Stimulated activated CD4-positive, alpha-beta T cell treated with anti-CD3 and anti-CD28 coated beads, Interleukin-15, amount 100 ng/mL, for 48 hours (primary cell): ENCODE measurements at regions not wholly inside any gene's neighbourhood (a gene's known extent, or its start where the extent isn't known, plus 50 kb on each side); places are given as distances from the start of the nearest gene placed in this dataset.

Source experiments
- DNase-seq, 2 donors: peaks; one replicate each; pipeline ENCODE4 v3.0.0-alpha.2; 2020; ENCODE audit warnings: low read depth in 2 of 2

GRCh38 chr2:21693081-21693480 is 569.3 kb downstream of the TDRD15 start:
- DNase-seq: no peak

GRCh38 chr2:21694079-21694878 is 570.5 kb downstream of the TDRD15 start:
- DNase-seq: no peak

DNA sequence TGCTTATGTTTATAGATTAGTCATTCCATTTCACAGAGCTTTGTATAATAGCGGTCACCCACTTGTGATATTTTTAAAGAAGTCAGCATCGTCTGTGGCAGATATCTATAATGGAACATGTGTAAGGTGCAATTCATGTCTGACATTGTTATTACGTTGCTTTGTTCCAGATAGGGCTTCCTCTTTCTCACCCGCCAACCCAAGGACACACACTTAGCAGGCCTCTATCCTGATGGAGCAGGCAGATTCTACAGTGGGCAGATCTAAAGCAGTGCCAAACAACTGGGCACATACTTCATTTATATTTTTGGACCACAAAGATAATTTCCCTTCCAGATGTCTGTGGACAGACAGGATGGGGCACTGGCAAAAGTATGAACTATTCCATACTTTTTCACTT is 573.1 kb downstream of the TDRD15 start:
- DNase-seq: no peak

DNA sequence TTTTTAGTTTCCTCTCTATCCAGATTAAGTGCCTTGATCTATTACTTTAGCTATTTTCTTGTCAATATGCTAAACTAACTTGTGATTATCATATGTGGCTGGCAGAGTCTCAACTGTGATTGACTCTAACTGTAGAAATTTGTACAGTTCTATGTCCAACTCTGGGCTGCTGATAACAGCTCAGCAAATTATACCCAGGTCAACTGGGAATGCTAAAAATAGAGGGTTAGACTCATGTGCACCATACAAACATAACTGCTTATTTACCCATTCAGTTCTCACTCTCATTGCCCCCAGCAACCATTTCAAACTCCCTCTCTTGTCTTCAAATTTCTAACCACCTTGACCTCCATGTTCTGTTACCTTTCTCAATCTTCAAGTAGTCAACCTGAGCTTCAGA is 576.9 kb downstream of the TDRD15 start:
- DNase-seq: no peak

- no peak for DNase-seq
These were observed 586.3 kb downstream of the TDRD15 start for GRCh38 chr2:21710031-21710430.

GRCh38 chr2:21710496-21710895 is 586.7 kb downstream of the TDRD15 start:
- DNase-seq: no peak

DNA sequence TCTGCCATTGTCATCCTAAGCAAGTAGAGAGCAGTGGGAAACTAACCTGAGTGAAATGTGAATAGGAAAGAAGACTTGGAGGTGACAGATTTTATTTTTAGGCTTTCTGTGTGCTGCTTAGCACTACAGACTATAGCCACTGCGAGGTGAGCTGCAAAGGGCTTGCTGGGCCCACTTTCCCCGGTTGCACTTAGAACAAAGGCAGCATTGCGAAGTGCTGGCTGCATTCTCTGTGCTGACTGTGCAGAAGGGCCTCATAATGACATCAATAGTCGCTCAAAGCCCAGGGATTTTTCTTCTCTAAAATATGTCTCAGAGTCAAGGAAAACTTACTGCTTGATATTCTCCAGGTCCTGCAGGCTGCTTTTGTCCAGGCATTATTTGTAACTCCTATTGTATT is 592.1 kb downstream of the TDRD15 start:
- DNase-seq: no peak

GRCh38 chr2:21727101-21727500 is 603.3 kb downstream of the TDRD15 start:
- no peak for DNase-seq

DNA sequence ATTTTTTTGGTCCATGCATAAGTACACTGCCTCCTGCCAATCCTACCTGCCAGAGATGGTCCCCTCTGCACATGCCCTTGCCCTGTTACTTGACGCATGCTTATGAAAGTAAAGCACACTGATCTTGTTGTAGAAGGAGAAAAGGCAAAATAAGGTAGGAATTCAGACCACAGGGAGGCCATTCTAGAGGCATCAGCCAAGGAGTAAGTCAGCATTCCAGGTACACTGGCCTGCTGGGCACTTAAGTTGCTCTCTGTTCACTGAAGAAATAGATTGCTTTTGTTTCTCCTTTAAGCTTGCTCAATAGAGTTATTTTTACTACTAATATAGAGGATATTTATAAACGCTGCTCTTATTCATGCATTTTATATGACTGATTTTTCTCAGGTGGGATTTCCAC is 604.4 kb downstream of the TDRD15 start:
- no peak for DNase-seq

GRCh38 chr2:21730141-21730540 is 606.4 kb downstream of the TDRD15 start:
- DNase-seq: no peak

- no peak for DNase-seq
These were observed 616.7 kb downstream of the TDRD15 start for GRCh38 chr2:21740484-21740883.

DNA sequence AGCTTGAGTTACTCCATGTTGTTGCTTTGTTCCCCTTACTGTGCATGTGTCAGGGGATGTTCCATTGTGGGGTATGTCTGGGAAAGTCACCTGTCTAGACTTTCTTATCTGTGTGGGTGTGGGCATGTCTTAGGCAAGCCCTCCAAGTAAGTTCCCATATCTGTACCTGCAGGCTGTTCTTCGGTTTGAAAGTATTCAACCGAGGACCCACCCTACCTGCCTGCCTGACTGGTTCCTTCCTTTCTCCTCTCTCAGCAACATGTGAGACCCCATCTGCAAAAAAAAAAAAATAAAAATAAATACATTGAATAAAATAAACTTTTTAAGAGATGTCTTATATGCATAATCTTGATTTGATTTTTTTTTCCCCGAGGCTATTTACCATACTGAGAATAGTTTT is 622.7 kb downstream of the TDRD15 start:
- no peak for DNase-seq

- DNase-seq: no peak
These were observed 624.7 kb downstream of the TDRD15 start for GRCh38 chr2:21748501-21748900.

DNA sequence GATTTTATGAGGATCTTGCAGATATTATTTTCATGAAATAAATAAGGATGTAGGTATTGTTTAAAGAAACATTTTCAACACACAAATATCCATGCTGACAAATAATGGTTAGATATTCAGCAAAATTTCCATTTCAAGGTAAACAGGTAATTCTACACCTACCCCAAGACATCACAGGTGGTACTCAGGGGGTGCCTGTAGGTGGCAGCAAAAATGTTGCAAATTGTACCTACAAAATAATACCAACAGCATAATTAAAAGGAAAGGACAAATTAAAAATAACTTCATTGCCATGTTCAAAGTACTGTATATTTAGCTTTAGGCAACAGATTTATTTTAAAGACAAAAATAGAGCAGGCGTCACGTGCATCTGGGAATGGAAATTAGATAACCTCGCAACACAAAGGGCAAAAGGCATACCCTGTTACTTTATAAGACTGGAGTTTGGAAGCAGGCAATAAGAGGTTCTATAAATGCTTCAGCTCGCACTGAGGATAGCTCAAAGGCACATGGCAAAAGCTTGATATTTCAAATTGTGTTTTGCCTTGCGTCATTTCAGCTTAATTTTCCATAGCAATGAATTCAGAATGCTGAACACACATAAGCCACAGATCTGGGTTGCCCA is 630.5 kb downstream of the TDRD15 start:
- no peak for DNase-seq

DNA sequence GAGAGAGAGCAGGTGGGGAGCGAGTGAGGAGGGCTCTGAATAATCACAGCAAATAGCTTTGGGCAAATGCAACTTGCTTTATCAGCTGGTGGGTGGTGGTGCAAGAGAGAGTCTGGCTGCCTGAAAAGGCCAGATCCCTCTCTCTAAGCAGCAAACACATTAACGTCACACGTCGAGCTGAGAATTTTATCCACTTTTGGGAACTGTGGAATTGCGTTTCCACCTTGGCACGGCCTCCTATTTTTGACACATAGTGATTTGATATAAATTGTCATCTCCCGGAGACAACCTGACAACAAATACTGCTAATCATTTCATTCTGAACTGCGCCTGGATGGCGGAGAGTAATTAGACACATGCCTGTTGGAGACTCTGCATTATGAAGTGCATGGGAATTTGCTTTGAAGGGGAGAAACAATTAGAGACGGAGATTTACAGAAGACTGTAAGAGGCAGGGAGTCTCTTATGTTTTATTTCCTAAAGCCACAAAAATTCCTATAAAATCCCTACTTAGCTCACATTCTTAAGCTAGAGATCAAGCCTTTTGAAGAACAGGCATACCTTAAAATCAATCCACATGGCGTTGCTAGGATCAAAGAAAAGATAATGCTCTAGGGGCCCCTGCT is 634.1 kb downstream of the TDRD15 start:
- DNase-seq: no peak

DNA sequence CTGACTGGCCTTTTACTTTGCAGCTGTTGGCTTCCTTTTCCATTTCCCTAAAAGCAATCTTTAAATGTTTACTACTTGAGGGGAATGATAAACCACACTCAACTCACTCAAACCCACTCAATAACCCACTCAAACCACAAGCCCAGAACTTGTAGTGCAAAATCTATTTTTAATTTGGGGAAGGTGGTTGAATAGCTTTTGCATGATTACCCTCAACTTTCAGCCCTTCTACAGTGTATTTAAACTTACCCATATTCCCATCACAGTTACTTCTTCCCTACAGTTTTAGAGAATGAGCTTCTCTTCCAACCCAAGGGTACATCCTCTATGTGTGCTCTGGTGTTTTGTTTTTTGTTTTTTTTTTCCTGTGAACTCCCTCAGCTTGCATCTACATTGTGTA is 636.1 kb downstream of the TDRD15 start:
- no peak for DNase-seq

DNA sequence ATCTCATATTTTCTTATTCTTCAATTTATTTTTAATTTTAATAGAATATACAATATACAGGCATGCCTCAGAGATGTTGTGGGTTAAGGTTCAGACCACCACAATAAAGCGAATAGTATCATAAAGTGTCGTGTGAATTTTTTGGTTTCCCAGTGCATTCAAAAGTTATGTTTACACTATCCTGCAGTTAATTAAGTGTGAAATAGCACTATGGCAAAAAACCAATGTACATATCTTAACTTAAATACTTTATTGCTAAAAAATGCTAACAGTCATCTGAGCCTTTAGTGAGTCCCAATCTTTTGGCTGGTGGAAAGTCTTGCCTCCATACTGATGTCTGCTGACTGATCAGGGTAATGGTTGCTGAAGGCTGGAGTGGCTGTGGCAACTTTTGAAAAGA is 637.6 kb downstream of the TDRD15 start:
- no peak for DNase-seq

DNA sequence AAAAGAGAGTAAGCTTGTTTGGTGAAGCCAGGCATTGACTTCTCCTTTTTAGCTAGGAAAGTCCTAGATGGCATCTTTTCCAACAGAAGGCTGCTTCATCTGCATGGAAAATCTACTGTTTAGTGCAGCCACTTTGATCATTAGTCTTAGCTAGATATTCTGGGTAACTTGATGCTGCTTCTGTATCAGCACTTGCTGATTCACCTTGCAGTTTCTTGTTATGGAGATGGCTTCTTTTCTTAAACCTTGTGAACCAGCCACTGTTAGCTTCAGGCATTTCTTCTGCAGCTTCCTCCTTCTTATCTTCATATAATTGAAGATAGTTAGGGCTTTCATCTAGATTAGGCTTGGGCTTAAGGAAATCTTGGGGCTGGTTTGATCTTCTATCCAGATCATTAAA is 639.7 kb downstream of the TDRD15 start:
- no peak for DNase-seq

DNA sequence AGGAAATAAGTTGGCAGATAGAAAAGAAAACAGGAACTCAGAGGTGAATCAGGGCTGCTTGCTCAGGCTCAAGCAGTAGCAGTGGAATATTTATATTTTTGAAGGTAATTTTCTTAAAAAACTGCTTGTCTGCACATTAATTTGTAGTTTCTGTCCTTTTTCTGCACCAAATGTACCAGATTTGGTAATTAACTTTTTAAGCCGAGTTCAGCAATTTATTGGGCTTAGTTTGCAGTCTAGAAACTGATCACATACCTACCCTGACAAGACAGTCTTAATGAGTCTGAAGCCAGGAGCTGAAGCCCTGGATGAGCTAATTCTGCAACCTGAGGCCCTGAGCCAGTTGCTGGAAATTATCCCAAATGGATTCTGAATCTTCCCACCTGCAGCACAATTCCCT is 647.0 kb downstream of the TDRD15 start:
- DNase-seq: no peak

DNA sequence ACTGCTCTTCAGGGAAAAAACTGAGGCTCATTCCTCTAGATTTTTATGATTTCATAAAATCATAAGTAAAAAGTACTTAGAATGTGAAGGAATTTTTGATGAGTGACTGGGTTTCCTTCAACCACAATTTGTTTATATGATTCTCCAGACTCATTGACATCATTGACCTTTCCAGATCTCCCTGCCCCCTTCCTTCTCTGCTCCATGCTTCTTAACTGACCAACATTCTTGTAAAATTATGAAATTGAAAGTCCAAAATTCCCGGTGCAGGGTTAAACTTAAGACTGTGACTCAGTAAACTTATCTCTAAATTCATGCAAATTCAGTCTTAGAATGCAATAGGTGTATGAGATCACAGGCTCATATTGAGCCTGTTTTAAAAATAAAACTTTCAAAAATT is 648.9 kb downstream of the TDRD15 start:
- DNase-seq: no peak

- DNase-seq: no peak
These were observed 649.4 kb downstream of the TDRD15 start for GRCh38 chr2:21773168-21773567.

DNA sequence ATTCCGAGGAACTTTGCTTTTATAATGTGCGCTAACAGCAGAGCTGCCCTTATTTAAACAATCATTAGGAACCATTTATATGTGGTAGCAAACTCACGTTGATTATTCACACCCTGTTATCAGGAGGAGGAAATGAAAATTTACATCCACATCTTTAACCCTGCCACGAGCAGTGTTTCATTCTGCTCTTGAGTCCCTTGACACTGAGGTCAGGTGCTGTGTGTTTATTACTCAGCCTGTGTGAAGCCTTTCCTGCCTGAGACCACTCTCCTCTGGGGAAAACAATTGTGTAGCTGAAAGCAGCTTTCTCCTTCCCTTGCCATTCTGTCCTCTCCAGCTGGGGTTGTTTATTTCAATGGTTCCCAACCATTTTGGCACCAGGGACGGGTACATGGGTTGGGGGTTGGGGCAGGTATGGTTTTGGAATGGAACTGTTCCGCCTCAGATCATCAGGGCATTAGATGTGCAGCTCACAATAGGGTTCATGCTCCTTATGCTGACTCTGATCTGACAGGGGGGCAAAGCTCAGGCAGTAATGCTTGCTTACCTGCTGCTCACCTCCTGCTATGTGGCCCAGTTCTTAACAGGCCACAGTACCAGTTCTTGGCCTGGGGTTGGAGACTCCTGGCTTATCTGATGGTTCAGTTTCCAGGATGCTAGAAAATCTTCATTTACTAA is 651.1 kb downstream of the TDRD15 start:
- DNase-seq: no peak

DNA sequence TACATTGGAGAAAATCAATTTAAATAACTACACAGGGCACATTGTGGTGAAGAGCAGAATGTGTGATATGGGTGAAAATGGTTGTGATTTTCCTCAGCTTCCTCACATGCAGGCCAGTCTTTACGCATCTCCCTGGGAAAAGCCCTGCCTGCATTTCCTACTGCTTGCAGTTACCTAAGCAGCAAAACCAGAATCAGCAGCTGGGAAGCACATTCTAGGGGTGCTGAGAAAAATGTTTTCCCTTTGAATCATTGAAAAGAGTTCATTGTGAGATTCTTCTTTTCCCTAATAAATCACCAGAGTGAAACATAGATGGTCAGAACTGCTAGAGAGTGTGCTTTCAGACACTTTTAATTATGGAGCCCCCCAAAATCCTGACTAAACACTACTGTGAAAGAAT is 656.0 kb downstream of the TDRD15 start:
- no peak for DNase-seq
